Uterus (tissue), 2 donors: ENCODE measurements at regions not wholly inside any gene's neighbourhood (a gene's known extent, or its start where the extent isn't known, plus 50 kb on each side); places are given as distances from the start of the nearest gene placed in this dataset.

ENCODE experiments used
- POLR2A ChIP-seq, 2 donors: fragments of 450-650 bp; IDR thresholded peaks; one replicate each; pipeline ENCODE4 v1.6.1; 2016; ENCODE audit warnings: antibody characterized with exemption in 2 of 2, mild to moderate bottlenecking in 1 of 2, moderate library complexity in 1 of 2
- TF ChIP-seq, protein P1 (sequence below), 4 experiments: fragments of 200-600 bp in 2 of 4; fragments of 450-650 bp in 2 of 4; sonication (generic) in 2 of 4; IDR thresholded peaks; one replicate each; pipeline ENCODE4 v1.5.1; 2016 to 2019; ENCODE audit warnings: antibody characterized with exemption in 4 of 4, mild to moderate bottlenecking in 2 of 4, moderate library complexity in 1 of 4

- TF ChIP-seq, protein P1, sequence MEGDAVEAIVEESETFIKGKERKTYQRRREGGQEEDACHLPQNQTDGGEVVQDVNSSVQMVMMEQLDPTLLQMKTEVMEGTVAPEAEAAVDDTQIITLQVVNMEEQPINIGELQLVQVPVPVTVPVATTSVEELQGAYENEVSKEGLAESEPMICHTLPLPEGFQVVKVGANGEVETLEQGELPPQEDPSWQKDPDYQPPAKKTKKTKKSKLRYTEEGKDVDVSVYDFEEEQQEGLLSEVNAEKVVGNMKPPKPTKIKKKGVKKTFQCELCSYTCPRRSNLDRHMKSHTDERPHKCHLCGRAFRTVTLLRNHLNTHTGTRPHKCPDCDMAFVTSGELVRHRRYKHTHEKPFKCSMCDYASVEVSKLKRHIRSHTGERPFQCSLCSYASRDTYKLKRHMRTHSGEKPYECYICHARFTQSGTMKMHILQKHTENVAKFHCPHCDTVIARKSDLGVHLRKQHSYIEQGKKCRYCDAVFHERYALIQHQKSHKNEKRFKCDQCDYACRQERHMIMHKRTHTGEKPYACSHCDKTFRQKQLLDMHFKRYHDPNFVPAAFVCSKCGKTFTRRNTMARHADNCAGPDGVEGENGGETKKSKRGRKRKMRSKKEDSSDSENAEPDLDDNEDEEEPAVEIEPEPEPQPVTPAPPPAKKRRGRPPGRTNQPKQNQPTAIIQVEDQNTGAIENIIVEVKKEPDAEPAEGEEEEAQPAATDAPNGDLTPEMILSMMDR (IDR thresholded peaks at IDR 0.05) = no peak
- TF ChIP-seq POLR2A (IDR thresholded peaks at IDR 0.05) = no peak
Observed at GRCh38 chr22:49381595-49382450, 445.9 kb downstream of the BRD1 start.
